ENCODE measurements at regions not wholly inside any gene's neighbourhood (a gene's known extent, or its start where the extent isn't known, plus 50 kb on each side); places are given as distances from the start of the nearest gene placed in this dataset. TPM values are rescaled to one million over a fixed set of nuclear protein-coding genes. Genes with fewer than 3 reads are reported as not detected.

DNA sequence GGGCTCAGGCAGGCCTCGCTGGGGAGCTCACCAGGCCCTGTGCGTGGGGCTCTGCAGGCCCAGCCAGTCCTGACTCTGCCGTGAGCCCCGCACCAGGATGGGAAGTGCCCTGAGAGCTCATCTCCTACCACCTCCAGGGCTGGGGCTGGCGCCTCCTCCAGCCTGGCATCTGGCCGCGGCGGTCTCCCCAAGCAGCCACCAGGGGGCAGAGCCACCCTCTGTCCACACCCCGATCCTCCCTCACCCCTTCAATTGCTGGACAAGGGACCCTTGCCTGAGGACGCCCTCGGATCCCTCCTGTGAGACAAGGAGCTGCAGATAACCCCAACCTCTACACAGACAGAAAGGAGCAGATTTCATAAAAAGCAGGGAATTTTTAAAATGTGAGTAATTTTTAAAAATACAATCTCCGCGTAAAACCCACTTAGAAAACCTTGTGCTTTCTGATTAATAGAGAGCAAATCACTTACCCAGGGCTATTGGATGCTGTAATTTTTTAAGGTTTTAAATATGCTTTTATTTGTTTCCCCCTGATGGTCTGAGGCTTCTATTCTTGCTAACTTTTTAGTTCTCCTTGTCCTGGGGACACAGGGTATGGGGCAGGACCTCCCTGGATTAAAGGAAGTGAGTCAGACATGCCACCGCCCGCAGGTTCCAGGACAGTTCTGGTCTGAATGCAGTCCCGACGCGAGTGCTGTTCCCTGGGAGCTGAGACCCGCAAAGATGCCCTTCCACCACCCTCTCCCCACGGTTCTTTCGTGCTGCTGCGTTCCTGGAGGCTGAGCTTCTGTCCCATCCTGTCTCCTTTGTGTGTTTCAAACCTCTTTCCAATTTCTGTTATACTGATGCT is 52.3 kb upstream of the CHRNA7 start:
- H3K79me2 ChIP-seq (ENCODE audit: control insufficient read depth, insufficient read depth, low read length), result no peaks in the 10 kb centered on the region
- dilution Hi-C loops (cut with MboI; ENCODE audit: extremely low pct_ligation_motif_present, low sequenced_read_pairs) (no loop called here), intact Hi-C loops (cut with micrococcal nuclease) (loop anchor here (5.0 kb wide), 1 partner anchor 54 kb away; the partner anchor contains the start of gene CHRNA7)
- no peaks in the 10 kb centered on the region for H3K9me1 ChIP-seq (replicated peaks; ENCODE audit: control insufficient read depth, extremely low read depth, insufficient read depth, low read length)
- H3K9me3 ChIP-seq (replicated peaks; ENCODE audit: control insufficient read depth, insufficient read depth, low read length), result no peaks in the 10 kb centered on the region
- ChIA-PET CTCF (interaction anchor here (0.6 to 1.0 kb wide), 8 partner anchors 8 to 110 kb away, joined by 3 to 7 read pairs (median 4); no protein-coding TSS in a partner anchor), POLR2A (interaction anchor here (0.6 kb wide), 1 partner anchor 300 kb away, joined by 4 read pairs; no protein-coding TSS in a partner anchor)
- no peak overlapping the region for H3K4me3 ChIP-seq (replicated peaks in 1 of 3; ENCODE audit: insufficient read depth in 1 of 3, low read depth in 1 of 3, low read length in 3 of 3)
- H3K27me3 ChIP-seq (ENCODE audit: control insufficient read depth in 2 of 2, insufficient read depth in 2 of 2, low read length in 2 of 2), result no peaks in the 10 kb centered on the region
- DNase-seq (ENCODE audit: low read depth, low spot score), result peak; percentile 26
- BruUV-seq (replicated peaks), result no TSS peak
- no peak overlapping the region for H2AFZ ChIP-seq (ENCODE audit: low read depth, low read length)
- H3K27ac ChIP-seq (ENCODE audit: insufficient read depth, low read depth, low read length), result no peak overlapping the region
- no peak overlapping the region for H3K4me2 ChIP-seq (ENCODE audit: insufficient read depth, low read length)
- TF ChIP-seq POLR2AphosphoS5 (IDR thresholded peaks at IDR 0.05; ENCODE audit: insufficient read depth, low read depth, low read length), result no peak
- TF ChIP-seq JUN (IDR thresholded peaks at IDR 0.05; ENCODE audit: borderline replicate concordance, insufficient read depth, insufficient read length, low read depth), result no peak
- TF ChIP-seq, protein P1, sequence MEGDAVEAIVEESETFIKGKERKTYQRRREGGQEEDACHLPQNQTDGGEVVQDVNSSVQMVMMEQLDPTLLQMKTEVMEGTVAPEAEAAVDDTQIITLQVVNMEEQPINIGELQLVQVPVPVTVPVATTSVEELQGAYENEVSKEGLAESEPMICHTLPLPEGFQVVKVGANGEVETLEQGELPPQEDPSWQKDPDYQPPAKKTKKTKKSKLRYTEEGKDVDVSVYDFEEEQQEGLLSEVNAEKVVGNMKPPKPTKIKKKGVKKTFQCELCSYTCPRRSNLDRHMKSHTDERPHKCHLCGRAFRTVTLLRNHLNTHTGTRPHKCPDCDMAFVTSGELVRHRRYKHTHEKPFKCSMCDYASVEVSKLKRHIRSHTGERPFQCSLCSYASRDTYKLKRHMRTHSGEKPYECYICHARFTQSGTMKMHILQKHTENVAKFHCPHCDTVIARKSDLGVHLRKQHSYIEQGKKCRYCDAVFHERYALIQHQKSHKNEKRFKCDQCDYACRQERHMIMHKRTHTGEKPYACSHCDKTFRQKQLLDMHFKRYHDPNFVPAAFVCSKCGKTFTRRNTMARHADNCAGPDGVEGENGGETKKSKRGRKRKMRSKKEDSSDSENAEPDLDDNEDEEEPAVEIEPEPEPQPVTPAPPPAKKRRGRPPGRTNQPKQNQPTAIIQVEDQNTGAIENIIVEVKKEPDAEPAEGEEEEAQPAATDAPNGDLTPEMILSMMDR (IDR thresholded peaks at IDR 0.05; ENCODE audit: extremely low read depth in 1 of 2, insufficient read depth in 1 of 2, low read depth in 1 of 2, low read length in 2 of 2), result peak; percentile 88 to 93
- TF ChIP-seq FOS (IDR thresholded peaks at IDR 0.05; ENCODE audit: borderline replicate concordance, insufficient read depth, low read length), result peak; percentile 7
- no peak overlapping the region for H3K9ac ChIP-seq (replicated peaks; ENCODE audit: extremely low read depth, insufficient read depth, low read length)
- FAIRE-seq, result peak; percentile 12
- H4K20me1 ChIP-seq (replicated peaks; ENCODE audit: control insufficient read depth, extremely low read depth, insufficient read depth, low read length), result no peaks in the 10 kb centered on the region
- H3K36me3 ChIP-seq (ENCODE audit: control insufficient read depth in 2 of 2, extremely low read depth in 1 of 2, insufficient read depth in 2 of 2, low read length in 2 of 2), result no peaks in the 10 kb centered on the region
- H3K4me1 ChIP-seq (ENCODE audit: control insufficient read depth, extremely low read depth, insufficient read depth, low read length), result peaks cover 3% of the 10 kb centered on the region

Small RNAs in the stretch of these regions (small RNA-seq; reads per million reads assigned to genes)
- gene AC026951.2 (ENCODE audit: insufficient read depth, insufficient read length, low read depth, low replicate concordance) (not detected), gene RF00425 (ENCODE audit: insufficient read depth, insufficient read length, low read depth, low replicate concordance) (not detected)

All from endothelial cell of umbilical vein (primary cell).